Activated CD4-positive, alpha-beta memory T cell treated with anti-CD3 and anti-CD28 coated beads for 36 hours (primary cell): ENCODE measurements at regions not wholly inside any gene's neighbourhood (a gene's known extent, or its start where the extent isn't known, plus 50 kb on each side); places are given as distances from the start of the nearest gene placed in this dataset.
A peak's percentile ranks its signal among the peaks of the same experiment; 100 is the strongest.
"Not testable (repeated sequence)": the region's sequence is repeated elsewhere in the genome, so short reads cannot be mapped to it uniquely, and the experiment has no call there.

Experiments used
- CTCF ChIA-PET: fragments of 350-600 bp; sonication (Branson Sonifier 250); formaldehyde crosslinking; loops from one replicate; lab custom pipeline; 2021; ENCODE audit warnings: antibody characterized with exemption, inconsistent platforms; lab: Charles Lee
- POLR2A ChIA-PET: fragments of 350-600 bp; sonication (Branson Sonifier 250); formaldehyde crosslinking; loops from one replicate; lab custom pipeline; 2021; ENCODE audit warnings: antibody characterized with exemption; lab: Charles Lee
- DNase-seq: peaks from one replicate; pipeline ENCODE4 v3.0.0-alpha.2; 2020
- H3K27ac Mint-ChIP-seq: one replicate; pipeline ENCODE4 v1.8.0; 2021; ENCODE audit warnings: mixed read lengths
- H3K27me3 Mint-ChIP-seq: one replicate; pipeline ENCODE4 v1.8.0; 2021; ENCODE audit warnings: mixed read lengths
- H3K36me3 Mint-ChIP-seq: one replicate; pipeline ENCODE4 v1.8.0; 2021; ENCODE audit warnings: mixed read lengths
- H3K4me1 Mint-ChIP-seq: one replicate; pipeline ENCODE4 v1.8.0; 2021; ENCODE audit warnings: low read depth, mixed read lengths
- H3K4me3 Mint-ChIP-seq: one replicate; pipeline ENCODE4 v1.8.0; 2021; ENCODE audit warnings: mild to moderate bottlenecking, mixed read lengths
- H3K9me3 Mint-ChIP-seq: one replicate; pipeline ENCODE4 v1.8.0; 2021; ENCODE audit warnings: mixed read lengths
- intact Hi-C: fragments of 100-400 bp; cut with micrococcal nuclease; formaldehyde crosslinking; loops from one replicate; pipeline ENCODE4 v1.15.1; 2023

- H3K9me3 Mint-ChIP-seq, H3K27ac Mint-ChIP-seq, intact Hi-C loops, H3K4me1 Mint-ChIP-seq, POLR2A ChIA-PET, CTCF ChIA-PET, H3K27me3 Mint-ChIP-seq, H3K36me3 Mint-ChIP-seq, H3K4me3 Mint-ChIP-seq, DNase-seq: not testable (repeated sequence)
Measured at GRCh38 chr7:9919-10318, 182.5 kb upstream of the FAM20C start.

GRCh38 chr7:32565-33280 is 159.6 kb upstream of the FAM20C start:
- H3K9me3 Mint-ChIP-seq, H3K36me3 Mint-ChIP-seq, DNase-seq, CTCF ChIA-PET, intact Hi-C loops, H3K27me3 Mint-ChIP-seq, POLR2A ChIA-PET, H3K4me3 Mint-ChIP-seq, H3K27ac Mint-ChIP-seq, H3K4me1 Mint-ChIP-seq: not testable (repeated sequence)

- intact Hi-C loops, H3K27me3 Mint-ChIP-seq, DNase-seq, H3K27ac Mint-ChIP-seq, H3K4me3 Mint-ChIP-seq, POLR2A ChIA-PET, H3K9me3 Mint-ChIP-seq, H3K36me3 Mint-ChIP-seq, CTCF ChIA-PET, H3K4me1 Mint-ChIP-seq: not testable (repeated sequence)
Measured at GRCh38 chr7:35121-35541, 157.2 kb upstream of the FAM20C start.

GRCh38 chr7:36539-36938 is 155.8 kb upstream of the FAM20C start:
- H3K36me3 Mint-ChIP-seq, H3K27ac Mint-ChIP-seq, H3K4me1 Mint-ChIP-seq, H3K4me3 Mint-ChIP-seq, intact Hi-C loops, POLR2A ChIA-PET, H3K27me3 Mint-ChIP-seq, CTCF ChIA-PET, DNase-seq, H3K9me3 Mint-ChIP-seq: not testable (repeated sequence)

- CTCF ChIA-PET, H3K27me3 Mint-ChIP-seq, H3K4me3 Mint-ChIP-seq, H3K36me3 Mint-ChIP-seq, POLR2A ChIA-PET, DNase-seq, intact Hi-C loops, H3K4me1 Mint-ChIP-seq, H3K27ac Mint-ChIP-seq, H3K9me3 Mint-ChIP-seq: not testable (repeated sequence)
Measured at GRCh38 chr7:37656-38055, 154.7 kb upstream of the FAM20C start.

- POLR2A ChIA-PET, DNase-seq: not testable (repeated sequence)
Measured at GRCh38 chr7:38444-38843, 153.9 kb upstream of the FAM20C start.

GRCh38 chr7:39984-40740 is 152.2 kb upstream of the FAM20C start:
- intact Hi-C loops, H3K4me3 Mint-ChIP-seq, CTCF ChIA-PET, H3K27ac Mint-ChIP-seq, H3K9me3 Mint-ChIP-seq, H3K36me3 Mint-ChIP-seq, POLR2A ChIA-PET, DNase-seq, H3K4me1 Mint-ChIP-seq: not testable (repeated sequence)
- peaks cover 16% of the 10 kb centered on the region for H3K27me3 Mint-ChIP-seq

More at GRCh38 chr7:38444-38843, 153.9 kb upstream of the FAM20C start:
- H3K9me3 Mint-ChIP-seq, H3K36me3 Mint-ChIP-seq, CTCF ChIA-PET, H3K27ac Mint-ChIP-seq, H3K27me3 Mint-ChIP-seq, H3K4me1 Mint-ChIP-seq, H3K4me3 Mint-ChIP-seq, intact Hi-C loops: not testable (repeated sequence)

- Mint-ChIP-seq H3K4me3 (no peak overlapping the region), H3K4me1 (no peaks in the 10 kb centered on the region), H3K36me3 (no peaks in the 10 kb centered on the region), H3K9me3 (no peaks in the 10 kb centered on the region), H3K27me3 (peaks cover 19% of the 10 kb centered on the region), H3K27ac (no peak overlapping the region)
- CTCF ChIA-PET, result no interaction called here
- intact Hi-C loops, result no loop called here
- DNase-seq, result peak; percentile 4
- POLR2A ChIA-PET, result no interaction called here
Measured at GRCh38 chr7:40799-41750, 151.3 kb upstream of the FAM20C start.

- POLR2A ChIA-PET, result no interaction called here
- Mint-ChIP-seq H3K4me3 (no peak overlapping the region), H3K4me1 (no peaks in the 10 kb centered on the region), H3K36me3 (no peaks in the 10 kb centered on the region), H3K27me3 (peaks cover 25% of the 10 kb centered on the region), H3K27ac (no peak overlapping the region), H3K9me3 (no peaks in the 10 kb centered on the region)
- CTCF ChIA-PET, result no interaction called here
- intact Hi-C loops, result no loop called here
- peak; percentile 3 for DNase-seq
Measured at GRCh38 chr7:41917-42565, 150.3 kb upstream of the FAM20C start.

- Mint-ChIP-seq H3K36me3 (no peaks in the 10 kb centered on the region), H3K27me3 (peaks cover 27% of the 10 kb centered on the region), H3K27ac (no peak overlapping the region), H3K4me1 (no peaks in the 10 kb centered on the region), H3K9me3 (no peaks in the 10 kb centered on the region), H3K4me3 (no peak overlapping the region)
- DNase-seq, result peak; percentile 2
- ChIA-PET CTCF (no interaction called here), POLR2A (no interaction called here)
- intact Hi-C loops, result no loop called here
Measured at GRCh38 chr7:43791-44540, 148.4 kb upstream of the FAM20C start.

- Mint-ChIP-seq H3K9me3 (no peaks in the 10 kb centered on the region), H3K36me3 (no peaks in the 10 kb centered on the region), H3K4me1 (no peaks in the 10 kb centered on the region), H3K27me3 (peaks cover 27% of the 10 kb centered on the region), H3K4me3 (no peak overlapping the region), H3K27ac (no peak overlapping the region)
- POLR2A ChIA-PET, result no interaction called here
- intact Hi-C loops, result no loop called here
- DNase-seq, result peak; percentile 3
- CTCF ChIA-PET, result no interaction called here
Measured at GRCh38 chr7:44541-44896, 147.9 kb upstream of the FAM20C start.
